Muscle of arm (tissue), 1 donor: ENCODE measurements at regions not wholly inside any gene's neighbourhood (a gene's known extent, or its start where the extent isn't known, plus 50 kb on each side); places are given as distances from the start of the nearest gene placed in this dataset.
"Not testable (repeated sequence)": the region's sequence is repeated elsewhere in the genome, so short reads cannot be mapped to it uniquely, and the experiment has no call there.

Source experiments
- DNase-seq: peaks from one replicate; pipeline ENCODE4 v3.0.0-alpha.2; 2013

GRCh38 chr3:157581956-157582636 lies 78.9 kb upstream of the VEPH1 start:
- DNase-seq: not testable (repeated sequence)

GRCh38 chr3:157581371-157581770 lies 78.2 kb upstream of the VEPH1 start:
- DNase-seq: peak; percentile 19

DNA sequence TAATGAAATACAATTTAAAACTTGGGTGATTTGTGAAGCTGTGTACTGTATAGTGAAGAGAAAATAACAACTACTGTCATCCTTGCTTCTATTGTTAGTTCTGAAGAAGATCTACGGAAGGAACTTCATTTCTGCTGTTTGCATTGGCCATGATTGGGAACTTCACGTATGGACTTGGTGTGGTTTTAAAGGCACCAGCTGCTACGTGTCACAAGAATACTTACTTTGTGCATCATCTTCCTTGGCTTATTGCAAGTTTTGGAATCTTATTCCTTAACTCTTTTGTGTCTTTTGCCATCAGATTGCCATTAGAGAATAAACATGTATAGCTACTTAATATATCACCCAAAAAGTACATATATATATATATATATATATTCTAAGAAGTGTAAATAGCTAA lies 75.0 kb upstream of the VEPH1 start:
- no peak for DNase-seq

DNA sequence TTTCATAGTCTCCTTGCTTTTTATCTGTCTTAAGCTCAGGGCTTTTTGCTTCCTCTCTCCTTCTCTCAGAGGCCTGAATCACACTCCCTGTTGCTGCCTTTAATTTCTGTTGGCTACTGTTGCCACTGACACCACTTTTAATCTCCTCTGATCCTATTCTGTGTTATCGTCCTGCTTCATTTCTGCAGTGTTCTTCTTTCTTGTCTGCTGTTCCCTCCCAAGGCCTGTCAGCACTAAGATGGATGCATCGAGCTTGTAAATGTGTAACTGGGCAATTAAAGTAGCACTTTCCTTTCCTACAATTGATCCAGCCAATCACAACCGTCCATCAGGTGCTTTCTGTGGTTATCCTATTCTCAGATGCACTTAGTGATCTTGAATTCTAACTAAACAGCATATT lies 71.3 kb upstream of the VEPH1 start:
- DNase-seq: no peak

GRCh38 chr3:157573780-157574378 lies 70.7 kb upstream of the VEPH1 start:
- no peak for DNase-seq

- DNase-seq: no peak
Observed at GRCh38 chr3:157573281-157573680, 70.1 kb upstream of the VEPH1 start.

GRCh38 chr3:157572559-157573270 lies 69.5 kb upstream of the VEPH1 start:
- no peak for DNase-seq

DNA sequence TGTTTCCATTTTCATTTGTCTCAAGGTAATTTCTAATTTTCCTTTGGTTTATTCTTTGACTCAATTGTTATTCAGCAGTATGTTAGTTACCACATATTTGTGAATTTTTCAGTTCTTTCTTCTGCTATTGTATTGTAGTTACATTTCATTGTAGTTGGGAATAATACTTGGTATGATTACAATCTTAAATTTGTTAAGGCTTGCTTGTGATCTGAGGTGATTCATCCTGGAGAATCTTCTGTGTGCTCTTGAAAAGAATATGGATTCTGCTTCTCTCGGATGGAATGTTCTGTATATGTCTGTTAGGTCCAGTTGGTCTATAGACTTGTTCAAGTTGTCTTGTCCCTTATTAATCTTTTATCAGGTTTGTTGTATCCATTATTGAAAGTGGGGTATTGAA lies 63.4 kb upstream of the VEPH1 start:
- no peak for DNase-seq

DNA sequence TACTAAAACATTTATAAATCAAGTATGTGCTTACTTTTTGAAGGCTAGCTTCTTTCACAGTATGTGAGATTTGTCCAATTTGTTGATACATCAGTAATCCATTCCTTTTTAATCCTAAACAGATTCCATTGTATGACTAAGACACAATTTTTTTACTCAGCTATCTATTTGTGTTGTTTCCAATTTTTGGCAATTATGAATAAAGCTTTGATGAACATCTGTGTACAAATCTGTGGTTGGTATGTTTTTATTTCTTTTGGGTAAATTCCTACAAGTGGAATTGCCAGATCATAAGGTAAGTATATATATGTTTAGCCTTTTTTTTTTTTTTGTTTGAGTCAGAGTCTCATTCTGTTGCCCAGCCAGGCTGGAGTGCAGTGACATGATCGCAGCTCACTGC lies 56.2 kb upstream of the VEPH1 start:
- DNase-seq: no peak
